Prostate gland (tissue), 2 donors: ENCODE measurements at regions not wholly inside any gene's neighbourhood (a gene's known extent, or its start where the extent isn't known, plus 50 kb on each side); places are given as distances from the start of the nearest gene placed in this dataset.

ENCODE experiments used
- POLR2A ChIP-seq: fragments of 450-650 bp; IDR thresholded peaks from one replicate; pipeline ENCODE4 v1.6.1; 2016; ENCODE audit warnings: antibody characterized with exemption, mild to moderate bottlenecking
- TF ChIP-seq, protein P1 (sequence below), 4 experiments: fragments of 200-600 bp in 2 of 4; fragments of 450-650 bp in 2 of 4; sonication (generic) in 2 of 4; IDR thresholded peaks; 1 replicate in 3 of 4; 2 replicates in 1 of 4; pipeline ENCODE4 v1.5.1; 2016 to 2019; ENCODE audit warnings: antibody characterized with exemption in 4 of 4, mild to moderate bottlenecking in 2 of 4, moderate library complexity in 2 of 4

DNA sequence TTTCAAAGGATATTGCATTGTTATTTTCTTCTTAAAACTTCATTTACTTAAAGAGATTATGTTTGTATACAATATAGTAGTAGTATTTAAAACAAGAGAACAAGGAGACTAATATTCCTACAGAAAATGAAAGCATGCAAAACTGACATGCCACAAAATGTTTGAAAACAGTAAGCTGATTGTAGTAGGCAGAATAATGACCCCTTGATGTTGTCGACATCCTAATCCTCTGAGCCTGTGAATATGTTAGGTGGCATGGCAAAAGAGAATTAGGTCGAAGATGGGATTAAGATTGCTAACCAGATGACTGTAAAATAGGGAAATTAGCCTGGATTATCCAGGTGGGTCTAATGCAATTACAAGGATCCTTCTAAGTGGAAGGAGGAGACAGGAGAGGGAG lies 522.2 kb upstream of the NR3C2 start:
- TF ChIP-seq, protein P1, sequence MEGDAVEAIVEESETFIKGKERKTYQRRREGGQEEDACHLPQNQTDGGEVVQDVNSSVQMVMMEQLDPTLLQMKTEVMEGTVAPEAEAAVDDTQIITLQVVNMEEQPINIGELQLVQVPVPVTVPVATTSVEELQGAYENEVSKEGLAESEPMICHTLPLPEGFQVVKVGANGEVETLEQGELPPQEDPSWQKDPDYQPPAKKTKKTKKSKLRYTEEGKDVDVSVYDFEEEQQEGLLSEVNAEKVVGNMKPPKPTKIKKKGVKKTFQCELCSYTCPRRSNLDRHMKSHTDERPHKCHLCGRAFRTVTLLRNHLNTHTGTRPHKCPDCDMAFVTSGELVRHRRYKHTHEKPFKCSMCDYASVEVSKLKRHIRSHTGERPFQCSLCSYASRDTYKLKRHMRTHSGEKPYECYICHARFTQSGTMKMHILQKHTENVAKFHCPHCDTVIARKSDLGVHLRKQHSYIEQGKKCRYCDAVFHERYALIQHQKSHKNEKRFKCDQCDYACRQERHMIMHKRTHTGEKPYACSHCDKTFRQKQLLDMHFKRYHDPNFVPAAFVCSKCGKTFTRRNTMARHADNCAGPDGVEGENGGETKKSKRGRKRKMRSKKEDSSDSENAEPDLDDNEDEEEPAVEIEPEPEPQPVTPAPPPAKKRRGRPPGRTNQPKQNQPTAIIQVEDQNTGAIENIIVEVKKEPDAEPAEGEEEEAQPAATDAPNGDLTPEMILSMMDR (IDR thresholded peaks at IDR 0.05): no peak
- TF ChIP-seq POLR2A: no peak
